Endothelial cell of umbilical vein (primary cell): ENCODE measurements at regions not wholly inside any gene's neighbourhood (a gene's known extent, or its start where the extent isn't known, plus 50 kb on each side); places are given as distances from the start of the nearest gene placed in this dataset.

Experiments
- BruUV-seq: library from RNA; stranded (reverse); fragments of 400-500 nt; replicated peaks from 2 replicates; lab custom pipeline; 2021; lab: Mats Ljungman, UMichigan
- CTCF ChIA-PET: fragments of 300-600, 350-600 bp; sonication (Branson Sonifier 250); formaldehyde crosslinking; loops from one replicate; lab custom pipeline; 2021; ENCODE audit warnings: antibody characterized with exemption, inconsistent platforms; lab: Charles Lee
- POLR2A ChIA-PET: fragments of 300-600, 350-600 bp; sonication (Branson Sonifier 250); formaldehyde crosslinking; loops from one replicate; lab custom pipeline; 2021; ENCODE audit warnings: antibody characterized with exemption, inconsistent platforms; lab: Charles Lee
- DNase-seq: peaks from one replicate; pipeline ENCODE4 v3.0.0-alpha.2; 2011; ENCODE audit warnings: low read depth, low spot score
- FAIRE-seq: peaks from 2 replicates; lab custom pipeline; 2011; peaks lifted over from hg19 to GRCh38; lab: Jason Lieb, UNC
- H2AFZ ChIP-seq: 2 replicates; pipeline ENCODE4 v1.6.0; 2012; ENCODE audit warnings: low read depth, low read length, control low read depth, inconsistent platforms
- H3K27ac ChIP-seq: 2 replicates; pipeline ENCODE4 v1.5.1; 2011; ENCODE audit warnings: low read depth, mild to moderate bottlenecking, control low read depth, low read length, moderate library complexity; ENCODE audit not compliant: insufficient read depth
- H3K27me3 ChIP-seq, 2 experiments: 2 replicates each; pipeline versions ENCODE4 v1.6.0 to v1.6.1; 2011; ENCODE audit warnings: low read length in 2 of 2, mixed read lengths in 1 of 2; ENCODE audit not compliant: control insufficient read depth in 2 of 2, insufficient read depth in 2 of 2
- H3K36me3 ChIP-seq, 2 experiments: 2 replicates in 1 of 2; 3 replicates in 1 of 2; pipeline ENCODE4 v1.5.1; 2011; ENCODE audit warnings: low read length in 2 of 2, mild to moderate bottlenecking in 1 of 2, moderate library complexity in 1 of 2; ENCODE audit not compliant: control insufficient read depth in 2 of 2, insufficient read depth in 2 of 2; ENCODE audit errors: extremely low read depth in 1 of 2
- H3K4me1 ChIP-seq: 3 replicates; pipeline ENCODE4 v1.5.1; 2011; ENCODE audit warnings: mild to moderate bottlenecking, low read length; ENCODE audit not compliant: control insufficient read depth, insufficient read depth; ENCODE audit errors: extremely low read depth
- H3K4me2 ChIP-seq: 2 replicates; pipeline ENCODE4 v1.6.1; 2011; ENCODE audit warnings: low read length, control low read depth, mixed read lengths; ENCODE audit not compliant: insufficient read depth
- H3K4me3 ChIP-seq, 3 experiments: fragments of 200-600 bp in 1 of 3; sonication (generic), shearing (Covaris generic) in 1 of 3; replicated peaks in 1 of 3; 2 replicates each; pipeline ENCODE4 v1.5.1; 2011 to 2016; ENCODE audit warnings: control low read depth in 3 of 3, low read length in 3 of 3, mild to moderate bottlenecking in 2 of 3, inconsistent platforms in 1 of 3, low read depth in 1 of 3, moderate library complexity in 1 of 3; ENCODE audit not compliant: insufficient read depth in 1 of 3
- H3K79me2 ChIP-seq: 2 replicates; pipeline ENCODE4 v1.6.0; 2012; ENCODE audit warnings: low read length, inconsistent platforms; ENCODE audit not compliant: control insufficient read depth, insufficient read depth
- H3K9ac ChIP-seq: replicated peaks from 2 replicates; pipeline ENCODE3; 2011; ENCODE audit warnings: low read length, control low read depth; ENCODE audit not compliant: insufficient read depth; ENCODE audit errors: extremely low read depth
- H3K9me1 ChIP-seq: replicated peaks from 3 replicates; pipeline ENCODE4 v1.6.0; 2011; ENCODE audit warnings: mild to moderate bottlenecking, low read length; ENCODE audit not compliant: control insufficient read depth, insufficient read depth; ENCODE audit errors: extremely low read depth
- H3K9me3 ChIP-seq: replicated peaks from 2 replicates; pipeline ENCODE4 v1.5.1; 2012; ENCODE audit warnings: low read length, inconsistent platforms; ENCODE audit not compliant: control insufficient read depth, insufficient read depth
- H4K20me1 ChIP-seq: replicated peaks from 2 replicates; pipeline ENCODE3; 2011; ENCODE audit warnings: mild to moderate bottlenecking, low read length; ENCODE audit not compliant: control insufficient read depth, insufficient read depth; ENCODE audit errors: extremely low read depth
- EZH2 ChIP-seq: IDR thresholded peaks from 2 replicates; pipeline ENCODE4 v1.6.1; 2012; ENCODE audit warnings: borderline replicate concordance, low read depth, mild to moderate bottlenecking, moderate library complexity, low read length, inconsistent platforms; ENCODE audit not compliant: severe bottlenecking
- FOS ChIP-seq: IDR thresholded peaks from 2 replicates; pipeline ENCODE4 v1.6.1; 2011; ENCODE audit warnings: mild to moderate bottlenecking, low read length, moderate library complexity, borderline replicate concordance; ENCODE audit not compliant: insufficient read depth
- GATA2 ChIP-seq: IDR thresholded peaks from 2 replicates; pipeline ENCODE4 v1.7.0; 2011; ENCODE audit warnings: low read depth, mild to moderate bottlenecking, moderate library complexity, mixed read lengths, low read length; ENCODE audit not compliant: insufficient read length, insufficient read depth
- JUN ChIP-seq: IDR thresholded peaks from 2 replicates; pipeline ENCODE4 v1.6.1; 2011; ENCODE audit warnings: borderline replicate concordance, low read depth; ENCODE audit not compliant: insufficient read length, insufficient read depth
- MAX ChIP-seq: IDR thresholded peaks from 2 replicates; pipeline ENCODE4 v1.6.1; 2011; ENCODE audit not compliant: insufficient read depth, insufficient read length
- MYC ChIP-seq: IDR thresholded peaks from one replicate; pipeline ENCODE4 v1.6.1; 2011; ENCODE audit warnings: mild to moderate bottlenecking, low read depth, low read length
- POLR2A ChIP-seq: IDR thresholded peaks from 2 replicates; pipeline ENCODE4 v1.6.1; 2012; ENCODE audit warnings: low read depth, mild to moderate bottlenecking, control low read depth, low read length
- POLR2AphosphoS5 ChIP-seq: IDR thresholded peaks from 2 replicates; pipeline ENCODE4 v1.6.1; 2012; ENCODE audit warnings: low read depth, mild to moderate bottlenecking, control low read depth, low read length, moderate library complexity; ENCODE audit not compliant: insufficient read depth
- dilution Hi-C: fragments of 300-500 bp; cut with MboI; formaldehyde crosslinking; loops from one replicate; pipeline ENCODE4 v1.15.0; 2019; ENCODE audit warnings: low sequenced_read_pairs; ENCODE audit not compliant: extremely low pct_ligation_motif_present
- intact Hi-C: fragments of 100-400 bp; cut with micrococcal nuclease; formaldehyde crosslinking; loops from one replicate; pipeline ENCODE4 v1.10.0; 2022
- TF ChIP-seq, protein P1 (sequence below), 2 donors: IDR thresholded peaks; 1 replicate in 1 of 2; 2 replicates in 1 of 2; pipeline ENCODE4 v1.5.1; 2011; ENCODE audit warnings: low read length in 2 of 2, mild to moderate bottlenecking in 2 of 2, moderate library complexity in 2 of 2, control low read depth in 1 of 2, inconsistent platforms in 1 of 2, low read depth in 1 of 2; ENCODE audit not compliant: insufficient read depth in 1 of 2; ENCODE audit errors: extremely low read depth in 1 of 2

DNA sequence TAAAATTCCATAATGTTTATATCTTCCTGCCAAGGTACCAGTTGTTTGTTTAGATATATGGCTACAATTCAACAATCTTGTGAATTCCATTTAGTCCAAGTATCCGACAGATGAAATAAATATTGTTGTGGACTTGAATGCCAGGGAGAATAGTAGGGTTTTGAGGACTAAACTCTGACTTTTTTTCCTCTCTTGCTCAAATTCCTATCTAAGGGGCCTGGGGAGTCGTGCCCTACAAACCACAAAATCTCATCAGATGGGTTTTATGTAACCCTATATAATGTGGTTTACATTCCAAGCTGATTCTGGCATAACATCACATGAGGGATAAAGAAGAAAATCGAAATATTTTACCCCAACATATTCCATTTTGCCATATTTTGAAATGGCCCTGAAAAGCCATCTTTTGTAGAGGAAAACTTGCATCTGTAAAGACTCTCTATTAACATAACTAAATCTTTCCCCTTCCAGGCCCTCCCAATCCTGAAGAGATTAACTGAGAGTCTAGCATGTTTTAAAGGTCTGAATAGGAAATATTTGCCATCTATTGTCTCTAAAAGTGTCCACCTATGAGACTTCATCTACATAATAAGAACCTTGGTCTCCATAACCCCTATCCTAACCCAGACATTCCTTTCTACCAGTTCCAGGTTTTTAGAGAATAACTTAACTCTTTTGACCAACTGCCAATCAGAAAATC is 184.7 kb upstream of the KITLG start:
- Histone ChIP-seq H3K27me3 (no peaks in the 10 kb centered on the region), H3K79me2 (no peaks in the 10 kb centered on the region), H3K4me3 (no peak overlapping the region), H3K36me3 (no peaks in the 10 kb centered on the region), H2AFZ (no peak overlapping the region), H3K9ac (no peak overlapping the region), H3K4me2 (no peak overlapping the region), H3K9me3 (no peaks in the 10 kb centered on the region), H3K4me1 (no peaks in the 10 kb centered on the region), H3K27ac (no peak overlapping the region), H3K9me1 (no peaks in the 10 kb centered on the region), H4K20me1 (no peaks in the 10 kb centered on the region)
- no TSS peak for BruUV-seq
- no peak for FAIRE-seq
- dilution Hi-C loops (no loop called here), intact Hi-C loops (no loop called here)
- DNase-seq: no peak
- ChIA-PET POLR2A (no interaction called here), CTCF (no interaction called here)
- TF ChIP-seq MAX: no peak
- TF ChIP-seq, protein P1, sequence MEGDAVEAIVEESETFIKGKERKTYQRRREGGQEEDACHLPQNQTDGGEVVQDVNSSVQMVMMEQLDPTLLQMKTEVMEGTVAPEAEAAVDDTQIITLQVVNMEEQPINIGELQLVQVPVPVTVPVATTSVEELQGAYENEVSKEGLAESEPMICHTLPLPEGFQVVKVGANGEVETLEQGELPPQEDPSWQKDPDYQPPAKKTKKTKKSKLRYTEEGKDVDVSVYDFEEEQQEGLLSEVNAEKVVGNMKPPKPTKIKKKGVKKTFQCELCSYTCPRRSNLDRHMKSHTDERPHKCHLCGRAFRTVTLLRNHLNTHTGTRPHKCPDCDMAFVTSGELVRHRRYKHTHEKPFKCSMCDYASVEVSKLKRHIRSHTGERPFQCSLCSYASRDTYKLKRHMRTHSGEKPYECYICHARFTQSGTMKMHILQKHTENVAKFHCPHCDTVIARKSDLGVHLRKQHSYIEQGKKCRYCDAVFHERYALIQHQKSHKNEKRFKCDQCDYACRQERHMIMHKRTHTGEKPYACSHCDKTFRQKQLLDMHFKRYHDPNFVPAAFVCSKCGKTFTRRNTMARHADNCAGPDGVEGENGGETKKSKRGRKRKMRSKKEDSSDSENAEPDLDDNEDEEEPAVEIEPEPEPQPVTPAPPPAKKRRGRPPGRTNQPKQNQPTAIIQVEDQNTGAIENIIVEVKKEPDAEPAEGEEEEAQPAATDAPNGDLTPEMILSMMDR (IDR thresholded peaks at IDR 0.05; ENCODE audit: extremely low read depth in 1 of 2, insufficient read depth in 1 of 2, low read depth in 1 of 2, low read length in 2 of 2): no peak
- no peak for TF ChIP-seq EZH2
- TF ChIP-seq JUN: no peak
- no peak for TF ChIP-seq POLR2A
- no peak for TF ChIP-seq FOS
- no peak for TF ChIP-seq MYC
- no peak for TF ChIP-seq GATA2
- TF ChIP-seq POLR2AphosphoS5: no peak
